BLaER1 (cell line): ENCODE measurements at regions not wholly inside any gene's neighbourhood (a gene's known extent, or its start where the extent isn't known, plus 50 kb on each side); places are given as distances from the start of the nearest gene placed in this dataset.

ENCODE experiments used
- H3K27ac ChIP-seq: shearing (Covaris generic); formaldehyde crosslinking; 2 replicates; pipeline ENCODE4 v1.8.1; 2022
- H3K27me3 ChIP-seq: shearing (Covaris generic); formaldehyde crosslinking; 2 replicates; pipeline ENCODE4 v1.8.1; 2022
- H3K36me3 ChIP-seq: shearing (Covaris generic); formaldehyde crosslinking; 2 replicates; pipeline ENCODE4 v1.8.1; 2022
- H3K4me1 ChIP-seq: shearing (Covaris generic); formaldehyde crosslinking; 2 replicates; pipeline ENCODE4 v1.8.1; 2022
- H3K4me2 ChIP-seq: shearing (Covaris generic); formaldehyde crosslinking; 2 replicates; pipeline ENCODE4 v1.8.1; 2022
- H3K4me3 ChIP-seq: shearing (Covaris generic); formaldehyde crosslinking; 2 replicates; pipeline ENCODE4 v1.8.1; 2022
- H3K9ac ChIP-seq: shearing (Covaris generic); formaldehyde crosslinking; 2 replicates; pipeline ENCODE4 v1.8.1; 2022
- H3K9me3 ChIP-seq: shearing (Covaris generic); formaldehyde crosslinking; 2 replicates; pipeline ENCODE4 v1.8.1; 2022
- H4K20me1 ChIP-seq: shearing (Covaris generic); formaldehyde crosslinking; 2 replicates; pipeline ENCODE4 v1.8.1; 2022
- Cebpa-rat ChIP-seq: shearing (Covaris generic); IDR thresholded peaks from 2 replicates; pipeline ENCODE4 v1.8.1; 2022

DNA sequence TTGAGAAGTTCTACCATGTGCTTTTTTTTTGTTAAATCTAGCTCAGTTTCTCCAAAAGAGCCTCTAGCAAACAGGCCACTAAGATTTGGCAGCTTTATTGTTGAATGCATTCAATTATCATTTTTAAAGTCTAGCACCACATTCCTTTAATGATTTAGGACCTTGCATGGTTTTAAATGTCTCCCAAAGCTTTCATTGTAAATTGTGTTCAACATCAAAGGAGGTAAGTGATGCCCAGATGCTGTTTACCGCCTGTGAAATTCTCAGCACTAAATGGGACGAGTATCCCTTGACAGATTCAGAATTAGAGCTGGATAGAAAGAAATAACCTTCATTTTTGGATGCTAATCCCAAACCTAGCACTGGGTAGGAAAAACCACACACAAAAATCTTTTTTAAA, 112.1 kb upstream of the FAM204A start:
- Histone ChIP-seq H3K4me3 (no peak overlapping the region), H3K9me3 (peaks cover 4% of the 10 kb centered on the region; the same call in 1 of the 2 replicates), H3K27ac (no peak overlapping the region), H3K9ac (no peak overlapping the region), H4K20me1 (no peaks in the 10 kb centered on the region), H3K36me3 (no peaks in the 10 kb centered on the region), H3K4me1 (0 out of 2 replicates have a peak, but pooled peaks cover 4% of the 10 kb centered on the region), H3K27me3 (no peaks in the 10 kb centered on the region), H3K4me2 (no peak overlapping the region)
- TF ChIP-seq Cebpa-rat: no peak

DNA sequence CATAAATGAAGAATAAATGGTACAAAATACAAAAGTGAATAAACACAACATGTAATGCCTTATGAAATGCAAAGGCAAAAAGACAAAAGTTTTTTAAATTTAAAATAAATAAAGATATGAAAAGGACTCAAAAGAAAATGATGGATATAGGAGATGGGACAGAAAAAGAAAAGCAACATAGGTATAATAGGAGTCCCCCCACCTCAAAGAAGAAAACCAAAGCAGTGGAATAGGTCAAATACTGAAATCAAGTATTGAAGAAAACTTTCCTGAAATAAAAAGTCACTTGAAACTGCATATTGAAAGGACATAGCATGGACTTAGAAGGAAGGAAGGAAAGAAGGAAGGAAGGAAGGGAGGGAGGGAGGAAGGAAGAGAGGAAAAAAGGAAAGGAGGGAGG, 110.0 kb upstream of the FAM204A start:
- Histone ChIP-seq H3K4me3 (no peak overlapping the region), H3K27ac (no peak overlapping the region), H3K4me1 (0 out of 2 replicates have a peak, but pooled peaks cover 4% of the 10 kb centered on the region), H3K9me3 (peaks cover 4% of the 10 kb centered on the region; the same call in 1 of the 2 replicates), H3K9ac (no peak overlapping the region), H3K4me2 (no peak overlapping the region), H3K27me3 (no peaks in the 10 kb centered on the region), H3K36me3 (no peaks in the 10 kb centered on the region), H4K20me1 (no peaks in the 10 kb centered on the region)
- no peak for TF ChIP-seq Cebpa-rat

- no peak for TF ChIP-seq Cebpa-rat
- no peak overlapping the region for H3K4me3 ChIP-seq
- no peaks in the 10 kb centered on the region for H3K27me3 ChIP-seq
- no peak overlapping the region for H3K4me2 ChIP-seq
- H3K9ac ChIP-seq: no peak overlapping the region
- no peaks in the 10 kb centered on the region for H4K20me1 ChIP-seq
- H3K27ac ChIP-seq: no peak overlapping the region
- H3K4me1 ChIP-seq: 0 out of 2 replicates have a peak, but pooled peaks cover 2% of the 10 kb centered on the region
- peaks cover 4% of the 10 kb centered on the region; the same call in 1 of the 2 replicates for H3K9me3 ChIP-seq
- no peaks in the 10 kb centered on the region for H3K36me3 ChIP-seq
Observed at GRCh38 chr10:118449521-118449920, 107.4 kb upstream of the FAM204A start.

DNA sequence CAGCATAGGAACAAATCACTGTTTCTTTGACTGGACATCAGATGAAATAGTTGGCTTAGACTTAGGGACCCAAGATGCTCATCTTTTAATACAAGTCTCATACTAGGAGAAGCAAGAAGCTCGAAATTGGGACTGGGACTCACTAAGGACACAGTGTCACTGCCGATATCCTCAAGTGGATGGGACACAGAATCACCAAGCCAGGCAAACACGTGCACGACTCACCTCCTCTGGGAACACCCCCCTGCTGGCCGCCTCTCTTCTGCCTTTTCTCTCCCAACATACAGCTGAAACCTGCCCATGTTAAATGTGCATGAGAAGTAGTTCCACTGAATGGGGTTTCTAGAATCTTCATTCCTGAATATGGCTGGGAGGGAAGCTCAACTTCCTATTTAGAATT, 106.6 kb upstream of the FAM204A start:
- no peaks in the 10 kb centered on the region for H3K27me3 ChIP-seq
- TF ChIP-seq Cebpa-rat: no peak
- H3K4me3 ChIP-seq: no peak overlapping the region
- H3K4me1 ChIP-seq: no peaks in the 10 kb centered on the region
- no peak overlapping the region for H3K4me2 ChIP-seq
- H3K27ac ChIP-seq: no peak overlapping the region
- no peaks in the 10 kb centered on the region for H4K20me1 ChIP-seq
- H3K9me3 ChIP-seq: peaks cover 4% of the 10 kb centered on the region; the same call in 1 of the 2 replicates
- H3K9ac ChIP-seq: no peak overlapping the region
- no peaks in the 10 kb centered on the region for H3K36me3 ChIP-seq

- Histone ChIP-seq H3K9ac (no peak overlapping the region), H3K27me3 (no peaks in the 10 kb centered on the region), H3K9me3 (peaks cover 4% of the 10 kb centered on the region; the same call in 1 of the 2 replicates), H3K36me3 (no peaks in the 10 kb centered on the region), H3K4me1 (no peaks in the 10 kb centered on the region), H4K20me1 (no peaks in the 10 kb centered on the region), H3K4me3 (no peak overlapping the region), H3K27ac (no peak overlapping the region), H3K4me2 (no peak overlapping the region)
- no peak for TF ChIP-seq Cebpa-rat
Observed at GRCh38 chr10:118447478-118448270, 105.5 kb upstream of the FAM204A start.

GRCh38 chr10:118445535-118445934, 103.4 kb upstream of the FAM204A start:
- Histone ChIP-seq H3K36me3 (no peaks in the 10 kb centered on the region), H3K27me3 (no peaks in the 10 kb centered on the region), H3K9ac (no peak overlapping the region), H3K9me3 (no peaks in the 10 kb centered on the region), H3K27ac (no peak overlapping the region), H3K4me1 (no peaks in the 10 kb centered on the region), H3K4me3 (no peak overlapping the region), H3K4me2 (no peak overlapping the region), H4K20me1 (no peaks in the 10 kb centered on the region)
- no peak for TF ChIP-seq Cebpa-rat

DNA sequence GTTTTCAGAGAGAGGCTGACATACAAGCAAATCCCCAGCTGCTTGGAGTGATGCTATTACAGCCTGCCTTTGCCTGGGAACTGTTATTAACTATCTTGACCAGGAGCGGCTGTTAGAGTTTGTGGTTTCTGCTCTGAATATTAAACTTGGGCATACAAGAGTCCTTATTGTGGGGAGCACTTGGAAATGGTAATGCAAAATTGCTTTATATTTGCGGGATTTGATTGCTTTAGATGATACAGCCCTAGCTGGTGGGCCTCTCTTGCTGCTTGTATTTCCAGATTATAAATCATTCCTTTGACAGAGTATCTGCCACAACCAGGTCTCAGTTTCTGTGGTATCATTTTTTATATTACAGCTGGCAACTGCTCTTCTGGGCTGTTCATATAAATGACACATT, 101.9 kb upstream of the FAM204A start:
- H3K27ac ChIP-seq: no peak overlapping the region
- H3K9me3 ChIP-seq: no peaks in the 10 kb centered on the region
- no peaks in the 10 kb centered on the region for H3K4me1 ChIP-seq
- no peak for TF ChIP-seq Cebpa-rat
- H3K36me3 ChIP-seq: no peaks in the 10 kb centered on the region
- no peak overlapping the region for H3K4me2 ChIP-seq
- H3K4me3 ChIP-seq: no peak overlapping the region
- H3K27me3 ChIP-seq: no peaks in the 10 kb centered on the region
- H3K9ac ChIP-seq: no peak overlapping the region
- no peaks in the 10 kb centered on the region for H4K20me1 ChIP-seq

DNA sequence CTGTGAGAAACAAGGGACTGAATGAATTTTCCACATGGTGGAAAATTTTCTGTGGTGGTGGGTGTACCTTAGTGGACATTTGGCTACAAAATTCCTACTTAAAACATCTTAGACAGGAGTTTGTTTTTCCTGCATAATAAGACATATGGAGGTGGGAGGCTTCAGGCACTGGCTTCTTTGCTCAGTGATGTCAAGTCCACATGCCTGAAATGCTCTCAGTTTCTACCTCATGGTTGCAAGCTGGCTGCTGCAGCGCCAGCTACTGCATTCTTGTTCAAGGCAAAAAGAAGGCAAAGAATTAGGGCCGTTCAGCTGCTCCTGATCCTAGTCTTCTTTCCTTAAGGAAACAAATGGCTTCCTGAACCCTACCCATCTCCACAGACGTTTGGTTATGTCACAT, 99.9 kb upstream of the FAM204A start:
- no peaks in the 10 kb centered on the region for H3K9me3 ChIP-seq
- no peak overlapping the region for H3K4me2 ChIP-seq
- H3K27me3 ChIP-seq: no peaks in the 10 kb centered on the region
- H3K9ac ChIP-seq: no peak overlapping the region
- H3K36me3 ChIP-seq: no peaks in the 10 kb centered on the region
- H3K4me3 ChIP-seq: no peak overlapping the region
- H3K4me1 ChIP-seq: no peaks in the 10 kb centered on the region
- H4K20me1 ChIP-seq: no peaks in the 10 kb centered on the region
- no peak for TF ChIP-seq Cebpa-rat
- H3K27ac ChIP-seq: no peak overlapping the region

GRCh38 chr10:118439824-118440223, 97.7 kb upstream of the FAM204A start:
- H3K4me3 ChIP-seq: no peak overlapping the region
- H3K27me3 ChIP-seq: no peaks in the 10 kb centered on the region
- no peaks in the 10 kb centered on the region for H3K36me3 ChIP-seq
- H4K20me1 ChIP-seq: no peaks in the 10 kb centered on the region
- TF ChIP-seq Cebpa-rat: no peak
- H3K27ac ChIP-seq: no peak overlapping the region
- H3K9ac ChIP-seq: no peak overlapping the region
- no peaks in the 10 kb centered on the region for H3K9me3 ChIP-seq
- H3K4me2 ChIP-seq: no peak overlapping the region
- H3K4me1 ChIP-seq: no peaks in the 10 kb centered on the region

DNA sequence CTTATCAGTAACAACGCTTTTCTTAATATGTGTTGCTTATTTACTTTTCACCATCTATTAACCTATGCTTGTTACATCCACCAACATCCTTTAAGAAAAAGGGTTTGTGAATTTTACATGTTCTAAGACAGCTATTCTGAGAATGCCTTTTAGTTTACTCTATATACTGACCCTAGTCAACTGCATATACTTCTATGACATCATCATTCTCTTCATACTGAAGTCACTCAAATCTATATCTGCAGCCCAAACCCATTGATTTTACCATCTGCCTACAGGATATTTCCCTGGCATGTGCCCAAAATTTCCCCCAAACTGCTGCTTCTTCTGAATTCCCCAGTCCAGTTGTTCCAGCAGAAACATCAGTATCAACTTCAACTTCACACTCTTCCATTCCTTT, 94.6 kb upstream of the FAM204A start:
- H3K36me3 ChIP-seq: no peaks in the 10 kb centered on the region
- H3K4me2 ChIP-seq: no peak overlapping the region
- no peak overlapping the region for H3K9ac ChIP-seq
- no peak for TF ChIP-seq Cebpa-rat
- no peak overlapping the region for H3K27ac ChIP-seq
- H3K9me3 ChIP-seq: no peaks in the 10 kb centered on the region
- no peaks in the 10 kb centered on the region for H3K4me1 ChIP-seq
- no peaks in the 10 kb centered on the region for H4K20me1 ChIP-seq
- no peaks in the 10 kb centered on the region for H3K27me3 ChIP-seq
- H3K4me3 ChIP-seq: no peak overlapping the region
